Activated naive CD4-positive, alpha-beta T cell (primary cell): ENCODE measurements at regions not wholly inside any gene's neighbourhood (a gene's known extent, or its start where the extent isn't known, plus 50 kb on each side); places are given as distances from the start of the nearest gene placed in this dataset.

ENCODE experiments used
- DNase-seq, 4 experiments: peaks; one replicate each; lab custom pipeline; 2025; lab: John Stamatoyannopoulos, UW

DNA sequence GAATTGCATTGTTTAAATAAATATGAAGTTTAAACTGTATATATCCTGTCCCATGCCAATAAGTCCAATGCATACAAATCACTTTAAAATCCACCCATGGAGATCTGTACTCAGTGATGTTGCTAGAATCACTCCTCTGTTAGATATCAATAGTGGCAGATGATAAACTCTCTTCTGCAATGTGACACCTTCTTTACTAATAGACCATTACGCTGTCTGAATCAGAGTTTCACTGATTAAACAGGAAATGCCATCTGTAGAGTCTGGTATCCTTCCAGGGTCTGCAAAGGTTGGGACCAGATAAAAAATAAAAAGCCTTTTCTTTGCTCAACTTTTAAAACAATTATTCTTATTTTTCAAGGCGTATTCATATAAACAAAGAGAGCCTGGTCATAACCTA is 134.5 kb downstream of the EDN3 start:
- DNase-seq = no peak

DNA sequence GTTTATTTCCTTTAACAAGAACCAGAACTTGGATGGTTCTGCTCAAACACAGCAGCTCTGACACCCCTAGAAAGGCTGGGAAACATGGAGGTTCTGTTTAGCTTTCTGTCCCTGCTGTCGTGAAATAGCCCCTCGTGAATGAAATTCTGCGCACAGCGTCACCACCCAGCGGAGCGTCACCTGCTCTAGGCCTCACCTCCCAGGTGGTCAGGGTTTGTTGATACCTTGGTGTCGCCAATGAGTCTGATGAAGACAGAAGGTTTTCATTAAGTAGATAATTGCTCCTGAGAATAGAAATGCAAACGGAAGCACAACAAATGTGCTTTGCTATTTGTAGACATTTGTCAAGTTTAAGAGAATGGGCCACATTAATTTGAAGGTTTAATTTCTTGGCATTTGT is 135.1 kb downstream of the EDN3 start:
- DNase-seq = no peak

DNA sequence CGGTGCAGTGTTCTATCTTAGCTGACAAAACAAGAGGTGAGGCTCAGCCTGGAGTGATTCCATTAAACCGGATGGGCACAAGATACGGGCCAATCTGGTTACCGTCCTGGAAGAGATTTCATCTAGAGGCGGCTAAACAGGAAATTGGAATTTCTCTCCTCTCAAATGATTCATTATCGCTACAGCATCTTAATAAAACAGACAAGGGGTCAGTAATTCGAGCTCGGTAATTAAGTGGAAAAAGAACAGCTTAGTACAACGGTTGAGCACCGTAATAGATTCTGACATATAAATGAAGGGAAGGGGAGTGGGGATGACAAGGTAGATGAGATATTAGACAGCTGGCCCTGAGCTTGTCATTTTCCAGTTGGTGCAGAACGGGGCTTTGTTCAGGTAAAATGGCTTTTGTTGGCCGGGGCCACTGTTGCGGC is 137.2 kb downstream of the EDN3 start:
- DNase-seq = no peak

DNA sequence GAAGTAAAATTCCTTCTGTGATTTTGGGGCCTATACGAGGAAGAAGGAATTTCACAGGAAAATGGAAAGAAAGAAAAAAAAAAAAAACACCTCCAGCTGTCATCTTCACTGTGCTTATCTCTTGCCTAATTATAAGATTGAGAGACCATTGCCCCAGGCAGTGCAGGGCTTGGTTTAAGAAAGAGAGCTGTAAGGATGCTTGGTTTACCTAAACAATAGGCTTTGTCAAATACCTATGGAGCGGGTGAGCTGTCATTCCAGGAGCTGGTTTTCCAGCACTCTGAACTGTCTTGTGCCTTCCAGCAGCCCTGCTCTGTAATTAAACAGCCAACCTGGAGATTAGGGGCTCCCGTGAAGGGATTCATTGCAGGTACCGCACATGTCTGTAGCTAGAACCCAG is 137.8 kb downstream of the EDN3 start:
- no peak for DNase-seq

DNA sequence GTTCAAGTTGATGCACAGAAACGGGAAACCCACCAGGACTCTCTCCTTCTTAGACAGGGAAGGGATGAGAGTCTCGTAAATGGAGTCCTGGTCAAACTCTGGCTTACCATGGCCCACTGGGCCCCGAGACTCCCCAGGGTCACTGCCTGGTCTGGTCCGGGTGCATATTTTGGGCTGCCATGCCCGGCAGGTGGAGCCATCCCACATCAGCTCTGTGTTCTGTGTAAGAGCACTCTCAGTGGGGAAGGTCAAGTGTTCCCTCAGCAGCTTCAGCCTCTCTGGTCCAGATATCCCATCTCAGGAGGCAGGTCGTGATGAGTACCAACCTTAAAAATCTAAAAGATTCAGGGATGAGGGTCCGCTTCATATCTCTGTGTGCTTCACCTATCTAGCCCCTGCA is 138.8 kb downstream of the EDN3 start:
- DNase-seq = no peak

DNA sequence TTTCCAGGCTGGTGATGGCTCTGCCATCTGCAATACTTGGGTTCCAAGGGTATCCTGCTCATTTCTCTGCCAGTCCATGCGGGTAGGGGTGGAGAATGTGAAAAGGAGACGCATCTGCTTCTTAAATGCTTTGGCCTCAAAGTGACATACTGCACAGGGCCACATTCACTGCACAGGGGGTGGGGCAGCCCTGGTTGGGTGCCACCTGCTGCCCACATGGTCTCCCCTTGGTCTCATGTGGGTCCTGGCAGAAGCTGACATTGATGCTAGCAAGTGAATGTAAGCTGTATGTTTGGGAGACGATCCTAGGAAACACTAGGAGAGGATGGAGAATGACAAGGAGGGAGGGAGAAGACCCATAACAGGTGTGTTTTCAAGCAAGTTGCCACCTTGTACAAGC is 140.9 kb downstream of the EDN3 start:
- no peak for DNase-seq

DNA sequence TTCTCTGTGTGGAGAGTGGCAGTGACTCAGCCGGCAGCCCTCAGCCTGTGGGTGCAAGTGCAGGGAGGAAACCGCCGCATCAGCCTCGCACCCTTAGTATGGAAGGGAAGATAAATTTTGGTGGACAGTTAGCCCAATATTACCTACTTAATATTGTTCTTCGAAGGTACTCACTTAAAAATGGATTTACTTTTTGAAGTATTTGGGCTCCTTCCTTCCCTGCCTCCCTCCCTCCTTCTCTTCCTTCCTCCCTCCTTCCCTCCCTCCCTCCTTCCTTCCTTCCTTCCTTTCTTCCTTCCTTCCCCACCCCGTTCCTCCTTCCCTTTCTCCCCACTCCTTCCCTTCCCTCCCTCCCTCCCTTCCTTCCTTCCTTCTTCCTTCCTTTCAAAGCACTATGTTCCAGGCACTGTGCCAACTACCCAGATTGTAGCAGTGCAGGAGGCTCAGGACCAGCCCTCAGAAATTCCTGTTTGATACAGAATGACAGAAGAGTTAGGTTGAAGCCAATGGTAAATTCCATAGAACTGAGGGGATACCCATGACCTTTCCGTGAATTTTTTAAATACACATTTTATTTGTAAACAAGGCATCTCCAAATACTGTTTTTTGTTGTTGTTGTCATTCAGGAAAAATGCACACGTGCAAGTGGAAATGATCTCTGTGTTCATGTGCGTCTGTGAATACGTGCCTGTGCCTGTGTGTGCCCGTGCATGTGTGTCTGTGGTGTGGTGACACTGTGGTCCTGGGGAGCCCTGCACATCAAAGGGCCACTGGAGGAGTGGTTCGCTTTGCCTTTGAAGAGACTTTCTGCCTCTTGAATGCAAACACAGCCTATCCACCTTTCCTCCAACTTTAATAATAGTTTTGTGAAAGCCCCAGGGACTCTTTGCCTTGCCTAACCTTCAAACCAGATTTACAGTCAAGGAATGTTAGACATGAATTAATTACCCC is 141.7 kb downstream of the EDN3 start:
- DNase-seq = no peak

DNA sequence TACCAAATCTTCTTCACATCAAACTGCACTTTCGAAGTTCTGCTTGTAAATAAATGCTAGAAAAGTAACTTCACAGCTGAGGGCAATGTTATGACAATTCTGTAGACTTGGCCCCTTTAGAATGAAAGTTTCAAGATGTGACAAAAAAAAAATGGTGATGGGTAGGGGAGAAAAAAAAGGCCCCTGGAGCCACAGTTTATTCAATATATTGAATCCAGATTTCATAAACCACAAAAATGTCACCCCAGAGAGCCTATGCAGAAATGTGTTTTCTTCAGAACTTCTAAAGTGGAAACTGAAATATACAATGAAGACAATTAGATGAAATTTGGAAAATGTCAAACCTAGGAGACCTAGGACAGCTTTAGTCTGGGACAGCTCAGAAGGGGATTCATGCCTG is 143.1 kb downstream of the EDN3 start:
- no peak for DNase-seq

DNA sequence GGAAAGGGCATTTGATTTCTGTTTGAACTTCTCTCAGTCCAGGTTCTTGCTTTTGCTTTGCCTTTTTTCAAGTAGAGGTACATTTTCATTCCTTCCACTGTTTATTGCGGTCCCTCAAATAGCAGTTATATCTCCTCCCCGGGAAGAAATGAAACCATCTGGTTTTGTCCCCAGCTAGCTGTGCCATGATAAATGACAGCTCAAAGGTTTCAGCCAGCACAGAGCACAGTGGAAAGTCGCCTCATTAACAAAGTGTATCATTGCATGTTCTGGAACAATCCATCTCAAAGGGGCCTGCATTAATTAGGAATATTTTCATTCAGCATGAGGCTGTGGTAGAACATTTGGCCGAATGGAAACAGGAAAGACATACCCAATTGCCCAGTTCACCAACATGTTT is 146.0 kb downstream of the EDN3 start:
- no peak for DNase-seq

DNA sequence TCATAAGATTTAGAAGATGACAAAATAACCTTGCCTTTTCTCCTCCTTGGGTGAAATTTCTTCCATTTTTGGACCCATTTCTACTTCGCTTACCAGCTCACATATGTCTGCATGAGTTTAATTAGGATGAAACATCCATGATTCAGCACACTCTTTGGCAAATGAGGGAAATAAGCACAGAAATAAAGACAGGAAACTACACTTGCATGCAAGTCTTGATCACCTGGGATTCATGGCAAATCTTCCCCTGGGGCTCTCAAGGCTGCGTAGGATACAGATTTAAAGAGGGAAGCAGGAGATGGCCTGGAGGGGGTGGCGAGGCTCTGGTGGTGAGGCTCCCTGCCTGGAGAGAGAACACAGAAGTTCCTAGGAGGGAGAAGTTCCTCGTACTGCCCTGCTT is 147.8 kb downstream of the EDN3 start:
- DNase-seq = no peak

DNA sequence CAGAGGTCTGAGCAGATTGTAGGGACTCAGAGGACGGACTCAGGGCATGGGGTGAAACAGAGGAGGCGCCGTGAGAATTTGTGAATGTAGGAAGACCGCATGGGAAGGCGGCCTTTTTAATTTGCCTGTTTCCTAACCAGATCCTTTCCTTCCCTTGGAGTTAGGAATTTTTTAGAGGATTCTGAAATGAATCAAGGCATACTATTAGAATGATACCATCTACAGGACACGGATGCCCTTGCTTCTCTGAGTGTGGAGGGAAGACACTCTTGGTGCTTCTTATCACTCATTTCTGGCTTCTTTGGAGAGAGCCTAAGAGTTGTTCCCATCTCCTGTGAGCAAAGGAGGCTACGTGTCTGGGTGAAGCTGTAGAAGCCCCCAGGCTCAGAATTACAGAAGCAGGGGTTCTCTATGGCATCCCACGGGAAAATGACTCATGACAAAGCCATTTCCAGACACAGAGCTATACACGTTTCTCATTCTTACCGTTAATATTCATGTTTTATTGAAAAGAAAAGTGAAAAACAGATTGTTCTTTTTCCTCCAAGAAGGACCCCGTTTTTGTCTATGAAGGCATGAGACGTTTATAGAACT is 148.5 kb downstream of the EDN3 start:
- DNase-seq = no peak

DNA sequence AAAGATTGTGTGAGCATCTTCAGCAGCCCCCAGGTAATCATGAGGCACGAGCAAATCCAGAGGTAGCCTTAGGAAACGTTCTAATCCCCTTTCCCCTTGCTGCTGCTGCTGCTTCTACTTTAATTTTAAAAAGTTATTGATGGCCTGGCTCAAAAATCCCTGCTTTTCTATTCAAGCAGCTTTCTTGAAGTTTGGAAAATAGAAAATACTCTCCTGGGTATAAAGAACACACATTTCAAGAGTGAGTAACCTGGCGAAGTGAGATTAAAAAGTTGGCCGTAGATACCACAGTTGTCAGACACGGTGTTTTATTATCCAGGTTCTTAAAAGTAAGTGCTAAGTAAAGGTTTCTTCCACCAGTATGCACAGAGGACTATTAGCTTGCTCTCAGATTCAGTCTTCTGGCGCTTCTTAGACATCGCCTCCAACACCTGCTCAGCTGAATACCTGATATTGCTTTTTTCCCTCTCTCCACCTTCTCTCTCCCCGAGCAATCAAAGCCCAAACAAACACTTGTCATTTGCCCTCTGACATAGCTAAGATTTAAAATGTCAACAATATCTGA is 150.7 kb downstream of the EDN3 start:
- DNase-seq = no peak

DNA sequence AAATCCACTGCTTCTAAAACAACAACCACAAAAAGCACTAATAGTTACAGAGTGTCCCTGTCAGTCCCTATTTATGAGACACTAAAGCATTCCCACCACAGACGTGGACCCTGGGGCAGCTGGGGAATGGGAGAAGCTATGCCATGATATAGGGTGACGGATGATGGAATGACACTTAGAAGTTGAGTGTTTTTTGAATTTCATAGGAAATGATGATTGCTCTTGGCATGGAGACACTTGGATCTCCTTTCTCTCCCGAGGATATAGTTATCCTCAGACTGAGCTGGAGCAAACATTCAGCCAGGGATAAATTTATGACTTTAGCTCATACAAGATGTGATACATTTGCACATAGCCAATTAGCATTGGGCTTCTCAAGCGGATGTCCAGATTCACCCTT is 151.2 kb downstream of the EDN3 start:
- no peak for DNase-seq

DNA sequence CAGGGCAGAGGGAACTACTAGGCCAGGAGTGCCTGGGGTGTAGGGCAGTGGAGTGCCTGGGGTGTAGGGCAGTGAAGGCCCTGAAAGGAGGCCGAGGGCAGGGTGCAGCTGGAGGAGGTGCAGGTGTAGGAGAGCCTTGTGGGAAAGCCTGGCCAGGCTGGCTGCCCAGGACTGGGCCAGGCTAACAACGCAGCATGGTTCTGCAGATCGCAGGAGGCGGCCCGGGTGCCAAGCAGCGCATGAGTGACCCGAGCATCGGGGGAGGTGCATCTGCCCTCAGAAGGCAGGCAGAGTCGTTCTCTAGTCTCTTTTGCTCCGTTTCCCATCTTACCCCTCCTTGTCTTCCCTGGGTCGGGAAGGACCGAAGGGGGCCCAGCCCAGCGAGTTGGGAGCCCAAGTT is 151.5 kb upstream of the PHACTR3 start:
- DNase-seq = no peak

DNA sequence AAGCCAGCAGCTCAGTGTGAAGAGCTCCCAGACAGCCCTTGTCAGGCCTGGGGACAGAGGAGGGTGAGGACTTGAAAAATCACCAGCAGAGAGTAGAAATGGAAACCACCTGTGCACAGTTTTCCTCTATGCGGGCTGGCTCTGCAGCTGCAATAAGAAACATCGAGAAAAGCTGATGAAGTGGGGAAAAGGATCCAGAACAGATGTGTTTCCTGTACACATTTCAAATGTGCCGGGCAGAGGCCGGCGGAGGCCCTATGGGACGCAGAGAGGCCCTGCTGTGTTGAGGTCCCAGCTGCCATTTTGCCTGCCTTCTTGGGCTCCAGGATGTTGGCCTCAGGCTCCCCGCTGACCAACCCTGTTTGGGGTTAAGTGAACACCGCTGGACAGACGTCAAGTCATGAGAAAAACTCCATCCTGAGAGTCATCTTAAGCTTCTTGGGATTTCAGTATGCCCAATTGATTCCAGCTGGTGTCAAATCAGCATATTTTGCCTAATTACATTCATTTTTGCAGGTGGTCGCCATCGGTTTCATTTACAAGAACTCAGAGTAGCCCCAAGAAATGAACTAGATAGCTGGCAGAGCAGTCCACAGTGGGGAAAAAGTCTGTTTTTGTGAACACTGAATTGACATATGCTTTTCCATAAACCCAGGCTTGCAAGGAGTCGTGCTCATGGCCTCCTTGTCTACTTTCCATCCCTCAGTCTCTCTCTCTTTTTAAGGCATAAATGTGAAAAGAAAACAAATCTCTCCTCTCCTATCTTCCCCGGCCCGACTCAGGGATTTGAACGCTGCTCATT is 150.4 kb upstream of the PHACTR3 start:
- no peak for DNase-seq

DNA sequence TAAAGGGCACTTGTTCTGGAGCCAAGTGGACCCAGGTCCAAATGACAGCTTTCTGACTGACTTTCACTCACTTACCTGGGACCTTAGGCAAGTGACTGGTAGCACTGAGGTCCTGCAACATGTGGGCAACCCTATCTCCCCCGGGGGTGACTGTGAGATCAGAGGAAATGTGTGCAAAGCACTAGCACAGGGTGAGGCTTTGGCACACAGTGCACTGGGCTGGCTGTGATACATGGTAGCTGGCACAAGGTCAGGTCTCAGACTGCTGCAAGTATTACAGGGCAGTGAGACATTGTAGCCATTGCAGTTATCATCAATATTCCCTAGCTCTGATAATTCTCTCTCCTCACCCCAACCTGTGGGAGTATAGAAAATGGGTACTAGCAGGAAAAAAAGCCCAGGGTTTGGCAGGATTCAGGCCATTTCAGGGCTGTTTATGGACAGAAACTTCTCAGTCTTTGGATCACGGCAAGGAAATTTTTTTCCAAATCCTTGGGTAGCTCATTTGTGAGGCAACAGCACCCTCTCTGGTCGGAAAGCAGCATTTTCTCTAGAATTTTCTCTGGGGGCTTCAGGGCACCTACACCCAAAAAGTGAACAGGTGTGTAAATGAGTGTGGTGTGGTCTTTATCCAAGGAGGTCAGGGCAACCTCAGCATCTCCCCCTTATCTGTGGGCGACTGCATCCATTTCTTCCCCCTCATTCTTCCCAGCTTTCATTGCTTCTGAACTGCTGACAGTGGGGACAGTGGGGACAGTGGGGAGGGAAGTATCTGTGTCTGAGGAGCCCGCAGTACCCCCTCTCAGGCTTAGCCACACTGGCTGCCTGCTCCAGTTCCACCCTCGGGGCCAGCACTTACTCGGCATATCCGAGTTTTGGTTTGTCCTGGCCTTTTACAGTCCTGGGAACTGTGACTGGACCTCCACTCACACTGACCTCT is 148.7 kb upstream of the PHACTR3 start:
- DNase-seq = no peak

DNA sequence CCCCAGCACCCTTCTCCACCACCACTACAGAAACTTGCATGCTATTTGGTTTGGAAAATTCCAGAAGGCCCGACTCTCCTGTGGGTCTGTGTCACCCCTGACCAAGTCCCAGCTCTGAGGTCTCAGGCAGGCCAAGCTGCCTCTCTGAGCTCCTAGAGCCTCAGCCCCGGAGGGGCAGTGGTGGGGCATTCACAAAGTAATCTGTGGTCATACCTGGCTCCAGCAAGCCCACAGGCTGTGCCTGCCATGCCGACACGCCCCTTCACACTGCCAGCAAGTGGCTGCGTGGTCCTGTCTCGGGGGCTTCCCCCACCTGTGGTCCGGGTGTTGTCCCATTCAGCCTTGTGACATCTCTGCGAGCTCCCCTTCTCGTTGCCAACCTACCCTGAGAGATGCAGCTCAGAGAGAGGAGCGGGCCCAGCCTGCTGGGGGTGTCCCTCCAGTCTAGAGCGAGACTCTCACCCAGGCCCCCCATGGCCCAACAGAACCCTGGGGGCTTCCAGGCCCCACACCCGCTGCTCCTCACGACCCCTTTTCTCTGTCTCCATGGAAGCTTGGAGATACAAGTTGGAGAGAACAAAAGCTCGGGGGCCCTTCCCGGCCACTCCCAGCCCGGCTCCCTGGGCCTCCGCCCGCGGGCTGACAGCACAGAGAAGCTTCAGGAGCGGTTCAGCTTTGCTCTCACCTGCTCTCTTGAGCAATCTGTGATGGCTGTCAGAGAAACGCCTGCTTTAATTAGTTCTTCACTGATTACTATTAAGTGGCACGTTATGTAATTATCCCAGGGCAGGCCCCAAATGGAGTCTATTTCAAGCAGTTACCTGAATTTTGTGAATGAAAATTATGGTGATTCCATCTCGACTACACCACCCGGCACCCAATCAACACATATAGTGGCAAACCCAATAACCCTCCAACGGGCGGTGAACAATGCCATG is 147.7 kb upstream of the PHACTR3 start:
- DNase-seq = no peak

DNA sequence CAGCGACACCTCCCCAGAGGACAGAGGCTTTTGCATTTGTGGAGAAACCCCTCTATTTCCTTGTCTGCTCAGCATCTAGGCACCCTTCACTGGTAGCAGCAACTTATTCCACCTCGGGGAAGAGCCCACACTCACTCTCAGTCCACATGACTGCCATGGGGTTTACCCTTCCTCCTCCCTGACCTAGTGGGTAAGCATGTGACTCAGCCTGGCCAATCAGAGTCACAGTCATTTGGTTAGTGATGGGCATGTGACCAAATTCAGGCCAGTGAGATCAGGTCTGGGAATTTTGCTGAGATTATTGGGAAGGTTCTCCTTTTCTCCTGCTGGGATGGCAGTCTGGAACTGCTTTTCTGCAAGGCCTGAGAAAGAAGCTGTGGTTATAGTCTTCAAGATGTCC is 145.7 kb upstream of the PHACTR3 start:
- DNase-seq = no peak

DNA sequence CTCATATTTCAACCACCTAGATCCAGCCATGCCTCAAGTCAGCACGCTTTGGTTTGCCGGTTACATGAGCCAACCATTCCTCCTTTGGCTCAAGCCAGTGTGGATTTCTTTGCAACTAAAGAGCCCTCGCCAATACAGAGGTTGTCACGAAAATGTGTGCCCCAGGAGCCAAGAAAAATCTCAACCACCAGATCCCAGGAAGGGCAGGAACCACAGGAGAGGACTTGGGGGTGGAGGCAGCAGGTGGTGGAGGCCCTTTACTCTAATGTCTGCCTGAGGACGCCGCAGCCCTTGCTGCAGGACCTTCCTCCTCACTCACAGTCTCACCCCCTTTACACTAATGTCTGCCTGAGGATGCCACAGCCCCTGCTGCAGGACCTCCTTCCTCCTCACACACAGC is 144.8 kb upstream of the PHACTR3 start:
- no peak for DNase-seq

DNA sequence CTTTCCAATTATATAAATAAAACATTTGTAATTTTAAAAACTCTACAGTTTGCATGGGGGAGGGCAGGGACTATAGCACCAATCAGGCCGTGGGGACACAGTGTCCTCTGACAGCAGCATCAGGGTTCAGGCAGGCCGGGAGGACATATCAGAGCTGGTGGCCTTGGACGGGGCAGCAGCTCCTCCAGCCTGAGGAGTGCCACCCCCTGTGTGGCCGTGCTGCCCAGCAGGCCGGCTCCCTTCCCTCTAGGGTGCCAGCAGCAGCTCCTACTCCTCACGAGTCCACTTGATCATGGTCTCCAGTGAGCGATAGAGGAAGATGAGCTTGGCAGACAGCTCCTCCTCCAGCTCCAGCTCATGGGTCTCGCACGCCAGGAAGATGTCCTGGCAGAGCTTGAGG is 144.0 kb upstream of the PHACTR3 start:
- DNase-seq = no peak
